HUES48 (cell line): ENCODE measurements at regions not wholly inside any gene's neighbourhood (a gene's known extent, or its start where the extent isn't known, plus 50 kb on each side); places are given as distances from the start of the nearest gene placed in this dataset.
"Not testable (repeated sequence)": the region's sequence is repeated elsewhere in the genome, so short reads cannot be mapped to it uniquely, and the experiment has no call there.

Source experiments
- H3K27ac ChIP-seq: one replicate; pipeline ENCODE4 v1.7.0; 2013; ENCODE audit warnings: low read depth, low read length, inconsistent platforms
- H3K27me3 ChIP-seq: 2 replicates; pipeline ENCODE4 v1.6.1; 2013; ENCODE audit warnings: mild to moderate bottlenecking, low read length; ENCODE audit not compliant: control insufficient read depth, insufficient read depth
- H3K36me3 ChIP-seq: 2 replicates; pipeline ENCODE4 v1.6.1; 2013; ENCODE audit warnings: low read length; ENCODE audit not compliant: control insufficient read depth, insufficient read depth
- H3K4me1 ChIP-seq: 2 replicates; pipeline ENCODE4 v1.6.1; 2013; ENCODE audit warnings: mild to moderate bottlenecking, low read length; ENCODE audit not compliant: control insufficient read depth, insufficient read depth
- H3K4me3 ChIP-seq: 2 replicates; pipeline ENCODE4 v1.5.1; 2013; ENCODE audit warnings: mild to moderate bottlenecking, low read depth, low read length
- H3K9ac ChIP-seq: 2 replicates; pipeline ENCODE4 v1.6.1; 2013; ENCODE audit warnings: mild to moderate bottlenecking, low read depth, low read length, moderate library complexity
- H3K9me3 ChIP-seq: 2 replicates; pipeline ENCODE4 v1.6.1; 2013; ENCODE audit warnings: low read length; ENCODE audit not compliant: control insufficient read depth, insufficient read depth

GRCh38 chr16:73955702-73956101 lies 340.9 kb upstream of the PSMD7 start:
- no peak overlapping the region for H3K9ac ChIP-seq
- H3K4me3 ChIP-seq: no peak overlapping the region
- H3K27me3 ChIP-seq: no peaks in the 10 kb centered on the region
- no peak overlapping the region for H3K27ac ChIP-seq
- H3K9me3 ChIP-seq: no peaks in the 10 kb centered on the region
- H3K36me3 ChIP-seq: no peaks in the 10 kb centered on the region
- H3K4me1 ChIP-seq: no peaks in the 10 kb centered on the region

- H3K27me3 ChIP-seq: no peaks in the 10 kb centered on the region
- H3K9ac ChIP-seq: no peak overlapping the region
- H3K9me3 ChIP-seq: no peaks in the 10 kb centered on the region
- H3K4me3 ChIP-seq: no peak overlapping the region
- no peak overlapping the region for H3K27ac ChIP-seq
- H3K36me3 ChIP-seq: no peaks in the 10 kb centered on the region
- no peaks in the 10 kb centered on the region for H3K4me1 ChIP-seq
Observed at GRCh38 chr16:73955255-73955654, 341.4 kb upstream of the PSMD7 start.

GRCh38 chr16:73951481-73951880 lies 345.1 kb upstream of the PSMD7 start:
- H3K9me3 ChIP-seq: no peaks in the 10 kb centered on the region

GRCh38 chr16:73949574-73950320 lies 346.9 kb upstream of the PSMD7 start:
- no peak overlapping the region for H3K9ac ChIP-seq
- no peak overlapping the region for H3K4me3 ChIP-seq
- H3K9me3 ChIP-seq: no peaks in the 10 kb centered on the region
- no peaks in the 10 kb centered on the region for H3K27me3 ChIP-seq
- no peak overlapping the region for H3K27ac ChIP-seq
- H3K4me1 ChIP-seq: peaks cover 14% of the 10 kb centered on the region; the same call in 1 of the 2 replicates
- no peaks in the 10 kb centered on the region for H3K36me3 ChIP-seq

More at GRCh38 chr16:73951481-73951880, 345.1 kb upstream of the PSMD7 start:
- Histone ChIP-seq H3K4me1 (0 out of 2 replicates have a peak, but pooled peaks cover 4% of the 10 kb centered on the region), H3K4me3 (no peak overlapping the region), H3K36me3 (no peaks in the 10 kb centered on the region), H3K27me3 (no peaks in the 10 kb centered on the region), H3K27ac (no peak overlapping the region), H3K9ac (no peak overlapping the region)

GRCh38 chr16:73945631-73946030 lies 351.0 kb upstream of the PSMD7 start:
- Histone ChIP-seq H3K9ac (no peak overlapping the region), H3K4me3 (no peak overlapping the region), H3K27ac (no peak overlapping the region), H3K4me1 (peaks cover 15% of the 10 kb centered on the region; the same call in 1 of the 2 replicates), H3K27me3 (no peaks in the 10 kb centered on the region), H3K36me3 (no peaks in the 10 kb centered on the region), H3K9me3 (no peaks in the 10 kb centered on the region)

- not testable (repeated sequence) for H3K9me3 ChIP-seq, H3K9ac ChIP-seq, H3K27ac ChIP-seq, H3K4me3 ChIP-seq, H3K27me3 ChIP-seq, H3K36me3 ChIP-seq
- peaks cover 10% of the 10 kb centered on the region; the same call in 1 of the 2 replicates for H3K4me1 ChIP-seq
Observed at GRCh38 chr16:73943184-73943583, 353.4 kb upstream of the PSMD7 start.

GRCh38 chr16:73940786-73941185 lies 355.8 kb upstream of the PSMD7 start:
- not testable (repeated sequence) for H3K36me3 ChIP-seq, H3K4me3 ChIP-seq, H3K27ac ChIP-seq, H3K9ac ChIP-seq, H3K9me3 ChIP-seq, H3K27me3 ChIP-seq
- peaks cover 10% of the 10 kb centered on the region; the same call in 1 of the 2 replicates for H3K4me1 ChIP-seq

- Histone ChIP-seq H3K4me3 (no peak overlapping the region), H3K4me1 (peaks cover under 1% of the 10 kb centered on the region; the same call in 1 of the 2 replicates), H3K27ac (no peak overlapping the region), H3K36me3 (no peaks in the 10 kb centered on the region), H3K9me3 (peaks cover 11% of the 10 kb centered on the region; the same call in 1 of the 2 replicates), H3K27me3 (no peaks in the 10 kb centered on the region), H3K9ac (no peak overlapping the region)
Observed at GRCh38 chr16:73923951-73924350, 372.7 kb upstream of the PSMD7 start.

- Histone ChIP-seq H3K27me3 (no peaks in the 10 kb centered on the region), H3K4me3 (no peak overlapping the region), H3K4me1 (peaks cover 8% of the 10 kb centered on the region; the same call in 1 of the 2 replicates), H3K9me3 (peaks cover 2% of the 10 kb centered on the region; the same call in 1 of the 2 replicates), H3K27ac (no peak overlapping the region), H3K36me3 (no peaks in the 10 kb centered on the region), H3K9ac (no peak overlapping the region)
Observed at GRCh38 chr16:73921295-73921694, 375.3 kb upstream of the PSMD7 start.

- H3K4me1 ChIP-seq: peaks cover 20% of the 10 kb centered on the region
- H3K9me3 ChIP-seq: no peaks in the 10 kb centered on the region
- H3K27ac ChIP-seq: no peak overlapping the region
- no peaks in the 10 kb centered on the region for H3K36me3 ChIP-seq
- H3K27me3 ChIP-seq: no peaks in the 10 kb centered on the region
- no peak overlapping the region for H3K9ac ChIP-seq
- H3K4me3 ChIP-seq: no peak overlapping the region
Observed at GRCh38 chr16:73916829-73917594, 379.6 kb upstream of the PSMD7 start.

- Histone ChIP-seq H3K27ac (no peak overlapping the region), H3K4me1 (peaks cover 20% of the 10 kb centered on the region)
Observed at GRCh38 chr16:73915935-73916334, 380.7 kb upstream of the PSMD7 start.

More at GRCh38 chr16:73915935-73916334, 380.7 kb upstream of the PSMD7 start:
- Histone ChIP-seq H3K4me3 (no peak overlapping the region), H3K36me3 (no peaks in the 10 kb centered on the region), H3K9me3 (no peaks in the 10 kb centered on the region), H3K27me3 (no peaks in the 10 kb centered on the region), H3K9ac (no peak overlapping the region)
